A549 (cell line): ENCODE measurements at regions not wholly inside any gene's neighbourhood (a gene's known extent, or its start where the extent isn't known, plus 50 kb on each side); places are given as distances from the start of the nearest gene placed in this dataset.
A peak's percentile ranks its signal among the peaks of the same experiment; 100 is the strongest.

ENCODE experiments used
- CBX8 ChIP-seq: fragments of 200-600 bp; sonication (generic); IDR thresholded peaks from 2 replicates; pipeline ENCODE4 v1.6.1; 2016
- ELK1 ChIP-seq: fragments of 150-350 bp; IDR thresholded peaks from 2 replicates; pipeline ENCODE4 v1.6.1; 2014; ENCODE audit warnings: low read depth, mild to moderate bottlenecking, low read length
- GATA3 ChIP-seq: IDR thresholded peaks from 2 replicates; pipeline ENCODE4 v1.6.1; 2012; ENCODE audit warnings: borderline replicate concordance
- TF ChIP-seq, protein P1 (sequence below): fragments of >200 bp; sonication (Bioruptor Twin); formaldehyde crosslinking; IDR thresholded peaks from 3 replicates; pipeline ENCODE4 v1.5.1; 2016
- TF ChIP-seq, protein P2 (sequence below): fragments of 200-600 bp; sonication (generic); IDR thresholded peaks from 2 replicates; pipeline ENCODE4 v1.6.1; 2016; ENCODE audit warnings: antibody characterized with exemption, mild to moderate bottlenecking, moderate library complexity

DNA sequence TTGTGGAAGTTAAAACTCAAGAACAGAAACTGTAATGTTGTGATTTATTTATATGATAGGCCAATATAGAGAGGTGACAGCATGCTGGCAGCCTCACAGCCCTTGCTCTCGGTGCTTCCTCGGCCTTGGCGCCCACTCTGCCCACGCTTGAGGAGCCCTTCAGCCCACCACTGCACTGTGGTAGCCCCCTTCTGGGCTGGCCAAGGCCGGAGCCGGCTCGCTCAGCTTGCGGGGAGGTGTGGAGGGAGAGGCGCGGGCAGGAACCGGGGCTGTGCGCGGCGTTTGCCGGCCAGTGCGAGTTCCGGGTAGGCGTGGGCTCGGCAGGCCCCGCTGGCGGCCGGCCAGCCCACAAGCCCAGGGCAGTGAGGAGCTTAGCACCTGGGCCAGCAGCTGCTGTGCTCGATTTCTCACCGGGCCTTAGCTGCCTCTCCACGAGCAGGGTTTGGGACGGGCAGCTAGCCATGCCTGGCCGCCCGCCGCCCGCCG lies 65.8 kb upstream of the SLC8A3 start:
- TF ChIP-seq, protein P1, sequence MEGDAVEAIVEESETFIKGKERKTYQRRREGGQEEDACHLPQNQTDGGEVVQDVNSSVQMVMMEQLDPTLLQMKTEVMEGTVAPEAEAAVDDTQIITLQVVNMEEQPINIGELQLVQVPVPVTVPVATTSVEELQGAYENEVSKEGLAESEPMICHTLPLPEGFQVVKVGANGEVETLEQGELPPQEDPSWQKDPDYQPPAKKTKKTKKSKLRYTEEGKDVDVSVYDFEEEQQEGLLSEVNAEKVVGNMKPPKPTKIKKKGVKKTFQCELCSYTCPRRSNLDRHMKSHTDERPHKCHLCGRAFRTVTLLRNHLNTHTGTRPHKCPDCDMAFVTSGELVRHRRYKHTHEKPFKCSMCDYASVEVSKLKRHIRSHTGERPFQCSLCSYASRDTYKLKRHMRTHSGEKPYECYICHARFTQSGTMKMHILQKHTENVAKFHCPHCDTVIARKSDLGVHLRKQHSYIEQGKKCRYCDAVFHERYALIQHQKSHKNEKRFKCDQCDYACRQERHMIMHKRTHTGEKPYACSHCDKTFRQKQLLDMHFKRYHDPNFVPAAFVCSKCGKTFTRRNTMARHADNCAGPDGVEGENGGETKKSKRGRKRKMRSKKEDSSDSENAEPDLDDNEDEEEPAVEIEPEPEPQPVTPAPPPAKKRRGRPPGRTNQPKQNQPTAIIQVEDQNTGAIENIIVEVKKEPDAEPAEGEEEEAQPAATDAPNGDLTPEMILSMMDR, result no peak
- TF ChIP-seq, protein P2, sequence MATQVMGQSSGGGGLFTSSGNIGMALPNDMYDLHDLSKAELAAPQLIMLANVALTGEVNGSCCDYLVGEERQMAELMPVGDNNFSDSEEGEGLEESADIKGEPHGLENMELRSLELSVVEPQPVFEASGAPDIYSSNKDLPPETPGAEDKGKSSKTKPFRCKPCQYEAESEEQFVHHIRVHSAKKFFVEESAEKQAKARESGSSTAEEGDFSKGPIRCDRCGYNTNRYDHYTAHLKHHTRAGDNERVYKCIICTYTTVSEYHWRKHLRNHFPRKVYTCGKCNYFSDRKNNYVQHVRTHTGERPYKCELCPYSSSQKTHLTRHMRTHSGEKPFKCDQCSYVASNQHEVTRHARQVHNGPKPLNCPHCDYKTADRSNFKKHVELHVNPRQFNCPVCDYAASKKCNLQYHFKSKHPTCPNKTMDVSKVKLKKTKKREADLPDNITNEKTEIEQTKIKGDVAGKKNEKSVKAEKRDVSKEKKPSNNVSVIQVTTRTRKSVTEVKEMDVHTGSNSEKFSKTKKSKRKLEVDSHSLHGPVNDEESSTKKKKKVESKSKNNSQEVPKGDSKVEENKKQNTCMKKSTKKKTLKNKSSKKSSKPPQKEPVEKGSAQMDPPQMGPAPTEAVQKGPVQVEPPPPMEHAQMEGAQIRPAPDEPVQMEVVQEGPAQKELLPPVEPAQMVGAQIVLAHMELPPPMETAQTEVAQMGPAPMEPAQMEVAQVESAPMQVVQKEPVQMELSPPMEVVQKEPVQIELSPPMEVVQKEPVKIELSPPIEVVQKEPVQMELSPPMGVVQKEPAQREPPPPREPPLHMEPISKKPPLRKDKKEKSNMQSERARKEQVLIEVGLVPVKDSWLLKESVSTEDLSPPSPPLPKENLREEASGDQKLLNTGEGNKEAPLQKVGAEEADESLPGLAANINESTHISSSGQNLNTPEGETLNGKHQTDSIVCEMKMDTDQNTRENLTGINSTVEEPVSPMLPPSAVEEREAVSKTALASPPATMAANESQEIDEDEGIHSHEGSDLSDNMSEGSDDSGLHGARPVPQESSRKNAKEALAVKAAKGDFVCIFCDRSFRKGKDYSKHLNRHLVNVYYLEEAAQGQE, result no peak
- TF ChIP-seq ELK1 (no peak), GATA3 (no peak), CBX8 (peak; percentile 57; the same call in 1 of the 2 replicates)
